H1 (cell line): ENCODE measurements at regions not wholly inside any gene's neighbourhood (a gene's known extent, or its start where the extent isn't known, plus 50 kb on each side); places are given as distances from the start of the nearest gene placed in this dataset.
"Not testable (repeated sequence)": the region's sequence is repeated elsewhere in the genome, so short reads cannot be mapped to it uniquely, and the experiment has no call there.

ENCODE experiments used
- CTCF ChIA-PET: fragments of 300-600 bp; sonication (Branson Sonifier 250); formaldehyde crosslinking; loops from one replicate; lab custom pipeline; 2021; ENCODE audit not compliant: partially characterized antibody; lab: Charles Lee
- POLR2A ChIA-PET: fragments of 300-600 bp; sonication (Branson Sonifier 250); formaldehyde crosslinking; loops from one replicate; lab custom pipeline; 2021; ENCODE audit warnings: inconsistent platforms; ENCODE audit not compliant: partially characterized antibody; lab: Charles Lee
- DNase-seq, 2 experiments: peaks; one replicate each; pipeline versions ENCODE4 v3.0.0 to v3.0.0-alpha.2; 2010 to 2022; ENCODE audit warnings: low spot score in 2 of 2, low read depth in 1 of 2, mixed read lengths in 1 of 2
- FAIRE-seq: peaks from 2 replicates; lab custom pipeline; 2011; peaks lifted over from hg19 to GRCh38; lab: Jason Lieb, UNC
- H2AFZ ChIP-seq: 2 replicates; pipeline ENCODE4 v1.8.1; 2012; ENCODE audit warnings: low read length, inconsistent platforms
- H2AK5ac ChIP-seq: 2 replicates; pipeline ENCODE4 v1.6.1; 2013; ENCODE audit warnings: low read depth, low read length
- H2BK120ac ChIP-seq: replicated peaks from 2 replicates; pipeline ENCODE3; 2013; ENCODE audit warnings: low read depth, low read length, inconsistent platforms
- H2BK12ac ChIP-seq: 2 replicates; pipeline ENCODE4 v1.6.1; 2013; ENCODE audit warnings: low read depth, low read length
- H2BK15ac ChIP-seq: 2 replicates; pipeline ENCODE4 v1.6.1; 2013; ENCODE audit warnings: low read length
- H2BK20ac ChIP-seq: 2 replicates; pipeline ENCODE4 v1.6.1; 2013; ENCODE audit warnings: low read length
- H2BK5ac ChIP-seq: 2 replicates; pipeline ENCODE4 v1.6.1; 2013; ENCODE audit warnings: low read depth, low read length
- H3K14ac ChIP-seq: 2 replicates; pipeline ENCODE4 v1.6.1; 2013; ENCODE audit warnings: inconsistent platforms; ENCODE audit not compliant: insufficient read length
- H3K18ac ChIP-seq: 2 replicates; pipeline ENCODE4 v1.6.1; 2013; ENCODE audit warnings: low read length; ENCODE audit errors: extremely low read depth
- H3K23ac ChIP-seq: 2 replicates; pipeline ENCODE4 v1.6.1; 2013; ENCODE audit warnings: inconsistent platforms; ENCODE audit not compliant: insufficient read length
- H3K23me2 ChIP-seq: 2 replicates; pipeline ENCODE4 v1.6.1; 2013; ENCODE audit warnings: low read depth, low read length
- H3K27ac ChIP-seq: 2 replicates; pipeline ENCODE4 v1.6.1; 2011; ENCODE audit warnings: low read depth, low read length, inconsistent platforms
- H3K27me3 ChIP-seq, 4 experiments: replicated peaks in 1 of 4; 1 replicate in 1 of 4; 2 replicates in 3 of 4; pipeline versions ENCODE4 v1.6.1 to v1.8.1; 2011 to 2013; ENCODE audit warnings: low read length in 3 of 4, mild to moderate bottlenecking in 3 of 4, inconsistent platforms in 2 of 4, mixed read lengths in 2 of 4, moderate library complexity in 1 of 4; ENCODE audit not compliant: control insufficient read depth in 3 of 4, insufficient read depth in 3 of 4; ENCODE audit errors: extremely low read depth in 1 of 4
- H3K36me3 ChIP-seq, 4 experiments: 2 replicates each; pipeline versions ENCODE4 v1.6.1 to v1.8.1; 2011 to 2013; ENCODE audit warnings: mild to moderate bottlenecking in 4 of 4, low read length in 3 of 4, moderate library complexity in 2 of 4, control low read depth in 1 of 4, inconsistent platforms in 1 of 4; ENCODE audit not compliant: insufficient read depth in 4 of 4, control insufficient read depth in 2 of 4
- H3K4ac ChIP-seq: replicated peaks from 2 replicates; pipeline ENCODE3; 2013; ENCODE audit warnings: low read length, low read depth, mixed read lengths, inconsistent platforms; ENCODE audit not compliant: insufficient read length
- H3K4me1 ChIP-seq, 4 experiments: replicated peaks in 1 of 4; 1 replicate in 1 of 4; 2 replicates in 3 of 4; pipeline versions ENCODE4 v1.6.1 to v1.8.1; 2011 to 2013; ENCODE audit warnings: low read length in 3 of 4, inconsistent platforms in 2 of 4, mixed read lengths in 1 of 4; ENCODE audit not compliant: insufficient read depth in 4 of 4, control insufficient read depth in 3 of 4
- H3K4me2 ChIP-seq, 2 experiments: 2 replicates each; pipeline versions ENCODE4 v1.6.1 to v1.8.1; 2011 to 2013; ENCODE audit warnings: low read depth in 2 of 2, low read length in 2 of 2, control low read depth in 1 of 2, inconsistent platforms in 1 of 2, mild to moderate bottlenecking in 1 of 2; ENCODE audit not compliant: insufficient read depth in 1 of 2
- H3K4me3 ChIP-seq, 4 experiments: fragments of 200-600, 300-600 bp in 1 of 4; sonication (generic), shearing (Covaris generic), sonication (Bioruptor Twin) in 1 of 4; 2 replicates each; pipeline versions ENCODE4 v1.5.1 to v1.8.1; 2011 to 2016; ENCODE audit warnings: low read length in 4 of 4, low read depth in 3 of 4, control low read depth in 2 of 4, inconsistent platforms in 2 of 4, mild to moderate bottlenecking in 2 of 4, mixed read lengths in 1 of 4, moderate library complexity in 1 of 4; ENCODE audit not compliant: insufficient read depth in 2 of 4; ENCODE audit errors: extremely low read depth in 1 of 4
- H3K56ac ChIP-seq: replicated peaks from 2 replicates; pipeline ENCODE3; 2013; ENCODE audit warnings: low read depth, mild to moderate bottlenecking, mixed read lengths, low read length, inconsistent platforms; ENCODE audit not compliant: insufficient read length
- H3K79me1 ChIP-seq: 2 replicates; pipeline ENCODE4 v1.6.1; 2013; ENCODE audit warnings: low read depth, low read length, control low read depth
- H3K79me2 ChIP-seq, 2 experiments: 2 replicates each; pipeline versions ENCODE4 v1.6.1 to v1.8.1; 2012 to 2013; ENCODE audit warnings: low read length in 2 of 2, mild to moderate bottlenecking in 2 of 2, inconsistent platforms in 1 of 2; ENCODE audit not compliant: insufficient read depth in 2 of 2, control insufficient read depth in 1 of 2
- H3K9ac ChIP-seq, 4 experiments: replicated peaks in 1 of 4; 1 replicate in 1 of 4; 2 replicates in 3 of 4; pipeline versions ENCODE4 v1.6.1 to v1.8.1; 2011 to 2013; ENCODE audit warnings: low read depth in 3 of 4, low read length in 3 of 4, control low read depth in 2 of 4, mild to moderate bottlenecking in 2 of 4, moderate library complexity in 2 of 4, inconsistent platforms in 1 of 4; ENCODE audit errors: extremely low read depth in 1 of 4
- H3K9me3 ChIP-seq, 2 experiments: 2 replicates each; pipeline versions ENCODE4 v1.6.1 to v1.8.1; 2012 to 2013; ENCODE audit warnings: mild to moderate bottlenecking in 2 of 2, moderate library complexity in 2 of 2, control low read depth in 1 of 2, inconsistent platforms in 1 of 2, low read depth in 1 of 2, low read length in 1 of 2, mixed read lengths in 1 of 2; ENCODE audit not compliant: insufficient read depth in 2 of 2
- H4K20me1 ChIP-seq, 2 experiments: replicated peaks in 1 of 2; 2 replicates each; pipeline versions ENCODE3 to v1.8.1; 2011 to 2013; ENCODE audit warnings: inconsistent platforms in 2 of 2, low read length in 2 of 2, mild to moderate bottlenecking in 1 of 2; ENCODE audit not compliant: insufficient read depth in 2 of 2, control insufficient read depth in 1 of 2
- H4K5ac ChIP-seq: 2 replicates; pipeline ENCODE4 v1.6.1; 2013; ENCODE audit warnings: low read length, low read depth, mixed read lengths, inconsistent platforms; ENCODE audit not compliant: insufficient read length
- H4K8ac ChIP-seq: 2 replicates; pipeline ENCODE4 v1.8.0; 2013; ENCODE audit warnings: mild to moderate bottlenecking, moderate library complexity, low read length, inconsistent platforms; ENCODE audit not compliant: insufficient read depth; ENCODE audit errors: extremely low read depth
- H4K91ac ChIP-seq: replicated peaks from 2 replicates; pipeline ENCODE3; 2013; ENCODE audit warnings: low read length, mixed read lengths, inconsistent platforms; ENCODE audit not compliant: insufficient read length
- WGBS, 2 experiments: shearing (Covaris generic) in 1 of 2; methylation state at CpG; one replicate each; pipeline versions ENCODE4 v1.1.6 to v1.1.7; 2013 to 2015; ENCODE audit warnings: low lambda C conversion rate in 2 of 2, mixed read lengths in 2 of 2, inconsistent platforms in 1 of 2, low coverage in 1 of 2, missing lambda C conversion rate in 1 of 2; ENCODE audit not compliant: insufficient replicate concordance in 2 of 2, insufficient coverage in 1 of 2, insufficient read length in 1 of 2; ENCODE audit errors: extremely low coverage in 1 of 2, missing lambda C conversion rate in 1 of 2; 5-methylcytosine and 5-hydroxymethylcytosine counted together

DNA sequence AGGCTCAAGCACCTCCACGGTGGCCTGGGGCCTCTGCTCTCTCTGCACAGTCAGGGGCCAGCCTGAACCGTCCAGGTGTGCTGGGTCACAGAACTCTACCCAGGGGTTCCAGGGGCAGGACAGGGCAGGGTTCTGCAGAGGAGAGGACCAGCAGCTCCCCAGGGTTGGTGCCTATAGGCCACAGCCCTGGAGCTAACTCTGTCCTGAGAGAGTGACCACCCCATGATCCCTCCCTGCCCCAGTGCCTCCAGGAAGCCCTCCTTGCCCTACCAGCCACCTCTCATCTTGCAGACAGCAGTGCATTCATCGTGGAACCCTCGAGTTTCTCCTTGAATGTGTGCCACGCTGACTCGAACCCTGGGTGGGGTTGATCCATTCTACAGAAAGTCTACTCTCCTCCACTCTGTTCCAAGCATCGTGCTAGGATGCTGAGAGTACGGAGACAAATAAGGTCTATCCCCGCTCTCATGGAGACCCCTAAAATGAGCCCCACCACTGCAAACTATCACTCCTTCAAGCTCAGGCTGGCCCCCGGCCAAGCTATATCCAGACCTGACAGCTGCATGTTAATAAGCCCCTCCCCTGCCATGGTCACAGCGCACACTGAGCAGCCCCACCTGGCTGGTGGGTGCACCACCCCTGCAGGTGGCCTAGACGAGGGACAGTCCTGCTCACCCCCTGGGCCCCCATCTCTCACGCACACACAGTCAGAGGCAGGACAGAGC, 138.1 kb upstream of the FOXD4L5 start:
- CTCF ChIA-PET, result not testable (repeated sequence)

DNA sequence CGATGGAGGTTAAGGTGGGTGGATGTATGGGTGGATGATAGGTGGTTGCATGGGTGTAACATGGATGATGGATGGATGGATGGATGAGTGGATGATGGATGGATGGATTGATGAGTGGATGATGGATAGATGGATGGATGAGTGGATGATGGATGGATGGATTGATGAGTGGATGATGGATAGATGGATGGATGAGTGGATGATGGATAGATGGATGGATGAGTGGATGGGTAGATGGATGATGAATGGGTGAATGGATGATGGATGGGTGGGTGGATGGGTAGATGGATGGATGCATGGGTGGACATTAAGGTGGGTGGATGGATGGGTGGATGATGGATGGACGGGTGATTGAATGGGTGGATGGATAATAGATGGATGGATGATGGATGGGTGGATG, 136.5 kb upstream of the FOXD4L5 start:
- H4K5ac ChIP-seq, H2BK15ac ChIP-seq, H3K4me2 ChIP-seq, H3K9ac ChIP-seq, H3K23ac ChIP-seq, H3K4me1 ChIP-seq, H3K36me3 ChIP-seq, FAIRE-seq, H2BK5ac ChIP-seq, H3K56ac ChIP-seq, H2BK120ac ChIP-seq, POLR2A ChIA-PET, H2BK12ac ChIP-seq, H4K91ac ChIP-seq, DNase-seq, H3K27me3 ChIP-seq, H4K8ac ChIP-seq, H3K14ac ChIP-seq, CTCF ChIA-PET, H2BK20ac ChIP-seq, H2AK5ac ChIP-seq, H3K79me2 ChIP-seq, H3K18ac ChIP-seq, H3K4ac ChIP-seq, H3K79me1 ChIP-seq, H2AFZ ChIP-seq, H3K27ac ChIP-seq, H3K23me2 ChIP-seq, H3K4me3 ChIP-seq, H4K20me1 ChIP-seq: not testable (repeated sequence)
- H3K9me3 ChIP-seq, result peaks cover 0 to 45% of the 10 kb centered on the region in 2 experiments; a peak in 2 of 4 replicates
- WGBS, 2 experiments, result 86% methylated on average over 1 of the region's 2 CpGs; no CpG with 5 or more reads in 1 of the 2 experiments

More for the DNA sequence above, 138.1 kb upstream of the FOXD4L5 start:
- H3K14ac ChIP-seq, H4K5ac ChIP-seq, H2BK120ac ChIP-seq, H4K91ac ChIP-seq, H3K18ac ChIP-seq, H3K23ac ChIP-seq, H2AFZ ChIP-seq, H3K9ac ChIP-seq, H3K4me3 ChIP-seq, FAIRE-seq, H2BK15ac ChIP-seq, DNase-seq, H3K79me1 ChIP-seq, H2BK12ac ChIP-seq, H4K8ac ChIP-seq, POLR2A ChIA-PET, H3K27me3 ChIP-seq, H2AK5ac ChIP-seq, H3K4me1 ChIP-seq, H2BK20ac ChIP-seq, H3K36me3 ChIP-seq, H3K4ac ChIP-seq, H3K79me2 ChIP-seq, H3K4me2 ChIP-seq, H3K56ac ChIP-seq, H2BK5ac ChIP-seq, H4K20me1 ChIP-seq, H3K27ac ChIP-seq, H3K23me2 ChIP-seq: not testable (repeated sequence)
- 87% methylated on average over 8 of the region's 13 CpGs; no CpG with 5 or more reads in 1 of the 2 experiments for WGBS, 2 experiments
- peaks cover 0 to 61% of the 10 kb centered on the region in 2 experiments; a peak in 2 of 4 replicates for H3K9me3 ChIP-seq
